ENCODE measurements at regions not wholly inside any gene's neighbourhood (a gene's known extent, or its start where the extent isn't known, plus 50 kb on each side); places are given as distances from the start of the nearest gene placed in this dataset.

DNA sequence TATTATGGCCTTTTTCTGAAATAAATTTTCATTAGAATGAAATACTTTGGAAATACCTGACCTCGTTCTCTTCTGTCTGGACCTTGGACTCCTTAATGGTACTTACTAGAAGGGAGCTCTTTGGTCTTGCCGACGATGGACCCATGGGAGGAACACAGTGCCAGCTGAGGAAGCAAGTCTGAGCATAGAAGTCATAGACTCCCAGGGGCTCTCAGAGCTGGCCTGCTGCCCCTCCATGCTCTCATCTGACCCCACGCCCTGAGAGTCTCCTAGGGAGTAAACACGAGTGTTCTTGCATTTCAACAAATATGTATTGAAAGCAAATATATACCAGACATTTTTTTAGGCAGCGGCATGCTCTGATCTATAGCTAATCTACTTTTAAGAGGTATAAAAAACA lies 87.8 kb downstream of the PLEKHG1 start:
- TF ChIP-seq, protein P1, sequence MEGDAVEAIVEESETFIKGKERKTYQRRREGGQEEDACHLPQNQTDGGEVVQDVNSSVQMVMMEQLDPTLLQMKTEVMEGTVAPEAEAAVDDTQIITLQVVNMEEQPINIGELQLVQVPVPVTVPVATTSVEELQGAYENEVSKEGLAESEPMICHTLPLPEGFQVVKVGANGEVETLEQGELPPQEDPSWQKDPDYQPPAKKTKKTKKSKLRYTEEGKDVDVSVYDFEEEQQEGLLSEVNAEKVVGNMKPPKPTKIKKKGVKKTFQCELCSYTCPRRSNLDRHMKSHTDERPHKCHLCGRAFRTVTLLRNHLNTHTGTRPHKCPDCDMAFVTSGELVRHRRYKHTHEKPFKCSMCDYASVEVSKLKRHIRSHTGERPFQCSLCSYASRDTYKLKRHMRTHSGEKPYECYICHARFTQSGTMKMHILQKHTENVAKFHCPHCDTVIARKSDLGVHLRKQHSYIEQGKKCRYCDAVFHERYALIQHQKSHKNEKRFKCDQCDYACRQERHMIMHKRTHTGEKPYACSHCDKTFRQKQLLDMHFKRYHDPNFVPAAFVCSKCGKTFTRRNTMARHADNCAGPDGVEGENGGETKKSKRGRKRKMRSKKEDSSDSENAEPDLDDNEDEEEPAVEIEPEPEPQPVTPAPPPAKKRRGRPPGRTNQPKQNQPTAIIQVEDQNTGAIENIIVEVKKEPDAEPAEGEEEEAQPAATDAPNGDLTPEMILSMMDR (IDR thresholded peaks at IDR 0.05) = no peak
- TF ChIP-seq POLR2A (IDR thresholded peaks at IDR 0.05) = no peak
- no peak for TF ChIP-seq POLR2AphosphoS5 (IDR thresholded peaks at IDR 0.05)
